NCI-H2227 (cell line): ENCODE measurements at regions not wholly inside any gene's neighbourhood (a gene's known extent, or its start where the extent isn't known, plus 50 kb on each side); places are given as distances from the start of the nearest gene placed in this dataset.

Experiments
- DNase-seq: peaks from one replicate; lab custom pipeline; 2025; ENCODE audit not compliant: unreplicated experiment; lab: John Stamatoyannopoulos, UW

- no peak for DNase-seq
These were observed 122.6 kb upstream of the ARRDC4 start for GRCh38 chr15:97837896-97838295.

- DNase-seq = no peak
These were observed 121.8 kb upstream of the ARRDC4 start for GRCh38 chr15:97838606-97839210.

- DNase-seq = no peak
These were observed 120.0 kb upstream of the ARRDC4 start for GRCh38 chr15:97840501-97840900.

- no peak for DNase-seq
These were observed 118.9 kb upstream of the ARRDC4 start for GRCh38 chr15:97841558-97841957.

GRCh38 chr15:97849183-97849582 is 111.3 kb upstream of the ARRDC4 start:
- no peak for DNase-seq

- DNase-seq = no peak
These were observed 102.2 kb upstream of the ARRDC4 start for GRCh38 chr15:97858296-97858695.

GRCh38 chr15:97861529-97862260 is 98.8 kb upstream of the ARRDC4 start:
- no peak for DNase-seq

GRCh38 chr15:97866959-97867358 is 93.5 kb upstream of the ARRDC4 start:
- DNase-seq = no peak

GRCh38 chr15:97867870-97868269 is 92.6 kb upstream of the ARRDC4 start:
- DNase-seq = no peak

GRCh38 chr15:97868981-97869380 is 91.5 kb upstream of the ARRDC4 start:
- DNase-seq = no peak

GRCh38 chr15:97870771-97871170 is 89.7 kb upstream of the ARRDC4 start:
- no peak for DNase-seq

- peak; percentile 6 for DNase-seq
These were observed 86.4 kb upstream of the ARRDC4 start for GRCh38 chr15:97874139-97874538.

- no peak for DNase-seq
These were observed 85.4 kb upstream of the ARRDC4 start for GRCh38 chr15:97875025-97875512.

GRCh38 chr15:97875513-97876280 is 84.8 kb upstream of the ARRDC4 start:
- DNase-seq = peak; percentile 70

GRCh38 chr15:97876281-97876675 is 84.2 kb upstream of the ARRDC4 start:
- DNase-seq = no peak

- DNase-seq = no peak
These were observed 79.0 kb upstream of the ARRDC4 start for GRCh38 chr15:97881346-97881965.

- no peak for DNase-seq
These were observed 75.9 kb upstream of the ARRDC4 start for GRCh38 chr15:97884513-97885131.

GRCh38 chr15:97890307-97890706 is 70.2 kb upstream of the ARRDC4 start:
- DNase-seq = no peak

- no peak for DNase-seq
These were observed 68.2 kb upstream of the ARRDC4 start for GRCh38 chr15:97892167-97892938.

GRCh38 chr15:97893967-97894366 is 66.5 kb upstream of the ARRDC4 start:
- DNase-seq = no peak
